ENCODE measurements at regions not wholly inside any gene's neighbourhood (a gene's known extent, or its start where the extent isn't known, plus 50 kb on each side); places are given as distances from the start of the nearest gene placed in this dataset.

DNA sequence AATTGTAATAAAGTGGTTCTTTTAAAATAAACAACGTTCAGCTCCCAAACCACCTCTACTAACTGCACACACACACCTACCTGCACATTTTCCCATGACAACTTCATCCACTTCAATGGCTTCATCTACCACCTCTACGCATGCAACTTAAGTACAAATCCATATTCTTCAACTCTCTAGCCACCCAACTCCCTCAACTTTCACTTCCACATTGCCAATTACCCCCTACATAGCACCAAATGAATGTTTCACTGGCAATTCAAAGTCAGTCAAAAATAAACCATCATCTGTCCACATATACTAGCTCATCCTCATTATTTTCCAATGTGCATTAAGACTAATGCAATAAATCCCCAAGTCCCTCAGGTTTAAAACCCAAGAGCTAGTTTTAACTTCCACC lies 50.7 kb upstream of the ARHGAP32 start:
- Histone ChIP-seq H3K9ac (ENCODE audit: insufficient read depth, low read length) (no peak overlapping the region), H3K4me2 (ENCODE audit: extremely low read depth, insufficient read depth, low read length) (no peak overlapping the region), H4K20me1 (ENCODE audit: control insufficient read depth, extremely low read depth, insufficient read depth, low read length) (no peaks in the 10 kb centered on the region), H2AFZ (ENCODE audit: low read length) (no peak overlapping the region), H3K27me3 (ENCODE audit: control insufficient read depth, insufficient read depth, low read length) (no peaks in the 10 kb centered on the region), H3K36me3 (ENCODE audit: control insufficient read depth, insufficient read depth, low read length) (no peaks in the 10 kb centered on the region), H3K27ac (ENCODE audit: insufficient read depth, low read length) (no peak overlapping the region), H3K79me2 (ENCODE audit: control insufficient read depth, insufficient read depth, low read length) (no peaks in the 10 kb centered on the region), H3K4me3 (replicated peaks in 1 of 4; ENCODE audit: control extremely low read depth in 1 of 4, insufficient read depth in 1 of 4, low read depth in 3 of 4, low read length in 4 of 4) (no peak overlapping the region), H3K9me3 (ENCODE audit: control insufficient read depth, insufficient read depth, low read depth, low read length) (no peaks in the 10 kb centered on the region), H3K4me1 (ENCODE audit: control insufficient read depth, extremely low read depth, insufficient read depth, low read length) (no peaks in the 10 kb centered on the region)
- DNase-seq (ENCODE audit: low read depth in 2 of 2) = no peak
- TF ChIP-seq, protein P1, sequence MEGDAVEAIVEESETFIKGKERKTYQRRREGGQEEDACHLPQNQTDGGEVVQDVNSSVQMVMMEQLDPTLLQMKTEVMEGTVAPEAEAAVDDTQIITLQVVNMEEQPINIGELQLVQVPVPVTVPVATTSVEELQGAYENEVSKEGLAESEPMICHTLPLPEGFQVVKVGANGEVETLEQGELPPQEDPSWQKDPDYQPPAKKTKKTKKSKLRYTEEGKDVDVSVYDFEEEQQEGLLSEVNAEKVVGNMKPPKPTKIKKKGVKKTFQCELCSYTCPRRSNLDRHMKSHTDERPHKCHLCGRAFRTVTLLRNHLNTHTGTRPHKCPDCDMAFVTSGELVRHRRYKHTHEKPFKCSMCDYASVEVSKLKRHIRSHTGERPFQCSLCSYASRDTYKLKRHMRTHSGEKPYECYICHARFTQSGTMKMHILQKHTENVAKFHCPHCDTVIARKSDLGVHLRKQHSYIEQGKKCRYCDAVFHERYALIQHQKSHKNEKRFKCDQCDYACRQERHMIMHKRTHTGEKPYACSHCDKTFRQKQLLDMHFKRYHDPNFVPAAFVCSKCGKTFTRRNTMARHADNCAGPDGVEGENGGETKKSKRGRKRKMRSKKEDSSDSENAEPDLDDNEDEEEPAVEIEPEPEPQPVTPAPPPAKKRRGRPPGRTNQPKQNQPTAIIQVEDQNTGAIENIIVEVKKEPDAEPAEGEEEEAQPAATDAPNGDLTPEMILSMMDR (conservative IDR thresholded peaks at IDR 0.05 in 1 of 2, IDR thresholded peaks at IDR 0.05 in 1 of 2; ENCODE audit: low read depth in 1 of 2, low read length in 2 of 2) = no peak
- TF ChIP-seq EZH2 (IDR thresholded peaks at IDR 0.05; ENCODE audit: low read length, missing control alignments) = no peak
